ENCODE measurements at regions not wholly inside any gene's neighbourhood (a gene's known extent, or its start where the extent isn't known, plus 50 kb on each side); places are given as distances from the start of the nearest gene placed in this dataset.

DNA sequence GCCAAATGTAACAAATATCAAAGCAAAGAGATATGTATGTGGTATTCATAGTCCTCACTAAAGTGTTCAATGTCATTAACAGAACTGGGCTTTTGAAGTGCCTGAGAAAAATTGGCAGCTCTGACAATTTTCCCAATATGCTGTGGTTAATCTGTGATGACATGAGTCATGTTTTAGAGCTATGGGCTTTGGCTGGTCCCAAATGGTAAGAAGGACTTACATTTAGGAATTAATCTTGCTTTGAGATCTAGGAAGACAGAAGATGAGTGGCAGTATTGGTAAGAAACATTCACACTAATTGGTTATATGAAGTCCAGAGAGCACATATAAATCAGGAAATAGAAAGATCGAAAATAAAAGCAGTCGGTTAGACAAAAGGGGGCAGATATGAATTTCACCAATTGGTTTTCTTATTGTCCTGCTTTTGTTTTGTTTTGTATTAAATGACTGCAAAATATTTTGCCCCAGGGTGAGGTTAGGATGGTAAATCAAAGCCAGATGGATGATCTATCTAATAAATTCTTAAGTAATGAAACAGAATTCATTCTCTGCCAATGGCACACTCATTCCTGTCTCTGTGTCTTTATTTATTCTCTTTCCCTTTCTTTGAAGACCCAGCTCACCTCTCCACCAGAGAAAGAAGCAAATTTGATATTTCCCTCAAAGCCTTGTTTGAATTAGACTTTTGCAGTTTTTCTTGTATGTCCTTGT is 993.1 kb downstream of the RPA4 start:
- no peak for TF ChIP-seq CTCF (IDR thresholded peaks at IDR 0.05)
- 70 to 89% methylated on average over 2 of the region's 2 CpGs for WGBS, 2 donors
- Histone ChIP-seq H3K4me3 (no peak overlapping the region), H3K4me1 (no peaks in the 10 kb centered on the region), H3K36me3 (no peaks in the 10 kb centered on the region), H3K27ac (no peak overlapping the region), H3K27me3 (peaks cover 0 to under 1% (median 0%) of the 10 kb centered on the region in 4 donors), H3K9me3 (no peaks in the 10 kb centered on the region)
- no peak for ATAC-seq
- no peak for DNase-seq
- intact Hi-C loops (cut with DNase I): no loop called here
- no peak for FAIRE-seq

GRCh38 chrX:97882306-97882705 is 998.6 kb downstream of the RPA4 start:
- H3K27ac ChIP-seq: no peak overlapping the region
- peaks cover 0 to 8% (median 0%) of the 10 kb centered on the region in 4 donors for H3K27me3 ChIP-seq
- no peak overlapping the region for H3K4me3 ChIP-seq
- H3K4me1 ChIP-seq: no peaks in the 10 kb centered on the region
- no peaks in the 10 kb centered on the region for H3K9me3 ChIP-seq
- ATAC-seq: no peak
- FAIRE-seq: no peak
- TF ChIP-seq CTCF (IDR thresholded peaks at IDR 0.05): no peak
- no peak for DNase-seq
- intact Hi-C loops (cut with DNase I): no loop called here
- WGBS, 2 donors: 18 to 36% methylated on average over 3 of the region's 3 CpGs
- H3K36me3 ChIP-seq: no peaks in the 10 kb centered on the region

DNA sequence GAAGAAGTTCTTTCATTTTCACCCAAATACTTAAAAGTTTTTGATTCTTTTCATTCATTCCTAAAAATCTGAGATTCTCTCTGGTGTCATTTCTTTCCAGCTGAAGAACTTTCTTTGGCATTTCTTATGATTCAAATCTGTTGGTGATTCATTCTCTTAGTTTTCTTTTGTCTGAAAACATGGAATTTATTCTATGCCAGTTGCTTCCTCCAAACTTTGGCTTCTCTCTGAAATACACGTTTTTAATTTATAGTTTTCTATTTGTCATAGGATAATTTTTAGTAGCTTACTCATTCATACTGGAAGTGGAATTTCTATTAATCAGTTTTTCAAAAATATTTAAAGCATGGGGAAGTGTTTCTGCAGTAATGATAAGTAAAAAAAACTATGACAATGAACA is 1012.0 kb downstream of the RPA4 start:
- FAIRE-seq (no peak), ATAC-seq (no peak), DNase-seq (no peak)
- TF ChIP-seq CTCF (IDR thresholded peaks at IDR 0.05): no peak
- H3K4me1 ChIP-seq: no peaks in the 10 kb centered on the region
- 14 to 15% methylated on average over 1 of the region's 1 CpG for WGBS, 2 donors
- H3K27ac ChIP-seq: no peak overlapping the region
- intact Hi-C loops (cut with DNase I): no loop called here
- no peaks in the 10 kb centered on the region for H3K36me3 ChIP-seq
- no peaks in the 10 kb centered on the region for H3K9me3 ChIP-seq
- H3K4me3 ChIP-seq: no peak overlapping the region
- H3K27me3 ChIP-seq: peaks cover 0 to 11% (median 0%) of the 10 kb centered on the region in 4 donors

DNA sequence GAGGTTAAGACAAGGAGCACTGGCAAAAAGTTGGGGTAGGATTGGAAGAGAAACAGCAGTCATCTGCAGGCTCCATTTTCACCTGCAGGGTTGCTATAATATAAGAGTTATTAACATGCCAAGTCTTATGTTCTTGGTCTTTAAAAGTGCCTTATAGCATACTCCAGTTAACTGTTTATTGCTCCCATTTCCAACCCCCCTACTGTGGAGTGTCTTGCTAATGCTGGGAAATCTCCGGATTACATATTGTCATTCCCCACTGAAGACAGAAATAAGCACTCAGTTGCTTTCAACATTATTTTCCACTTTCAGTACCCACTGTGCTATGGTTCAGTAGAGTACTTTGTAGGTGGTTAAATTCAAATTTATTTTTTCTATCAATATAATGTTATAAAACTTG is 1014.3 kb downstream of the RPA4 start:
- TF ChIP-seq CTCF (IDR thresholded peaks at IDR 0.05): no peak
- Histone ChIP-seq H3K36me3 (no peaks in the 10 kb centered on the region), H3K27ac (no peak overlapping the region), H3K9me3 (no peaks in the 10 kb centered on the region), H3K27me3 (peaks cover 0 to 11% (median 0%) of the 10 kb centered on the region in 4 donors), H3K4me3 (no peak overlapping the region), H3K4me1 (no peaks in the 10 kb centered on the region)
- DNase-seq: no peak
- 61 to 79% methylated on average over 1 of the region's 1 CpG for WGBS, 2 donors
- FAIRE-seq: no peak
- intact Hi-C loops (cut with DNase I): no loop called here
- no peak for ATAC-seq

- no peak for DNase-seq
- no peak overlapping the region for H3K27ac ChIP-seq
- 47 to 52% methylated on average over 2 of the region's 2 CpGs for WGBS, 2 donors
- no peak overlapping the region for H3K4me3 ChIP-seq
- peaks cover 0 to 11% (median 0%) of the 10 kb centered on the region in 4 donors for H3K27me3 ChIP-seq
- intact Hi-C loops (cut with DNase I): no loop called here
- no peaks in the 10 kb centered on the region for H3K9me3 ChIP-seq
- TF ChIP-seq CTCF (IDR thresholded peaks at IDR 0.05): no peak
- no peak for ATAC-seq
- no peaks in the 10 kb centered on the region for H3K36me3 ChIP-seq
- no peak for FAIRE-seq
- no peaks in the 10 kb centered on the region for H3K4me1 ChIP-seq
Observed at GRCh38 chrX:97898798-97899197, 1015.1 kb downstream of the RPA4 start.

Data from pancreas (tissue), 10 donors.